ENCODE measurements at regions not wholly inside any gene's neighbourhood (a gene's known extent, or its start where the extent isn't known, plus 50 kb on each side); places are given as distances from the start of the nearest gene placed in this dataset.

- TF ChIP-seq, protein P1, sequence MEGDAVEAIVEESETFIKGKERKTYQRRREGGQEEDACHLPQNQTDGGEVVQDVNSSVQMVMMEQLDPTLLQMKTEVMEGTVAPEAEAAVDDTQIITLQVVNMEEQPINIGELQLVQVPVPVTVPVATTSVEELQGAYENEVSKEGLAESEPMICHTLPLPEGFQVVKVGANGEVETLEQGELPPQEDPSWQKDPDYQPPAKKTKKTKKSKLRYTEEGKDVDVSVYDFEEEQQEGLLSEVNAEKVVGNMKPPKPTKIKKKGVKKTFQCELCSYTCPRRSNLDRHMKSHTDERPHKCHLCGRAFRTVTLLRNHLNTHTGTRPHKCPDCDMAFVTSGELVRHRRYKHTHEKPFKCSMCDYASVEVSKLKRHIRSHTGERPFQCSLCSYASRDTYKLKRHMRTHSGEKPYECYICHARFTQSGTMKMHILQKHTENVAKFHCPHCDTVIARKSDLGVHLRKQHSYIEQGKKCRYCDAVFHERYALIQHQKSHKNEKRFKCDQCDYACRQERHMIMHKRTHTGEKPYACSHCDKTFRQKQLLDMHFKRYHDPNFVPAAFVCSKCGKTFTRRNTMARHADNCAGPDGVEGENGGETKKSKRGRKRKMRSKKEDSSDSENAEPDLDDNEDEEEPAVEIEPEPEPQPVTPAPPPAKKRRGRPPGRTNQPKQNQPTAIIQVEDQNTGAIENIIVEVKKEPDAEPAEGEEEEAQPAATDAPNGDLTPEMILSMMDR (IDR thresholded peaks at IDR 0.05 in 2 of 3, conservative IDR thresholded peaks at IDR 0.05 in 1 of 3; ENCODE audit: insufficient read depth in 2 of 3, low read depth in 1 of 3, low read length in 3 of 3): no peak
- no peak for TF ChIP-seq ZNF699 (CRISPR knock-in tag; IDR thresholded peaks at IDR 0.05; ENCODE audit: insufficient replicate concordance)
- no peak for TF ChIP-seq RAD21 (CRISPR knock-in tag; conservative IDR thresholded peaks at IDR 0.05 in 1 of 2, IDR thresholded peaks at IDR 0.05 in 1 of 2)
- TF ChIP-seq PATZ1 (CRISPR knock-in tag; IDR thresholded peaks at IDR 0.05; ENCODE audit: borderline replicate concordance): no peak
- no peak for TF ChIP-seq ZNF644 (tag; IDR thresholded peaks at IDR 0.05; ENCODE audit: low read depth)
- no peak for TF ChIP-seq EP300 (IDR thresholded peaks at IDR 0.05; ENCODE audit: low read length)
- TF ChIP-seq POLR3A (IDR thresholded peaks at IDR 0.05; ENCODE audit: borderline replicate concordance, extremely low read depth, insufficient read depth, insufficient read length): no peak
These were observed 574.2 kb downstream of the TBC1D4 start for GRCh38 chr13:74907788-74908187.

All from K562 (cell line).